Vagina (tissue), 2 donors: ENCODE measurements at regions not wholly inside any gene's neighbourhood (a gene's known extent, or its start where the extent isn't known, plus 50 kb on each side); places are given as distances from the start of the nearest gene placed in this dataset.

Experiments used
- CTCF ChIP-seq, 3 experiments: fragments of 450-650 bp in 2 of 3; fragments of 200-600 bp in 1 of 3; sonication (generic) in 1 of 3; IDR thresholded peaks; one replicate each; pipeline ENCODE4 v1.5.1; 2017 to 2019; ENCODE audit warnings: antibody characterized with exemption in 3 of 3, mild to moderate bottlenecking in 2 of 3, moderate library complexity in 2 of 3
- POLR2A ChIP-seq, 2 donors: fragments of 450-650 bp; IDR thresholded peaks; one replicate each; pipeline ENCODE4 v1.6.1; 2017; ENCODE audit warnings: antibody characterized with exemption in 2 of 2, mild to moderate bottlenecking in 2 of 2, moderate library complexity in 2 of 2

DNA sequence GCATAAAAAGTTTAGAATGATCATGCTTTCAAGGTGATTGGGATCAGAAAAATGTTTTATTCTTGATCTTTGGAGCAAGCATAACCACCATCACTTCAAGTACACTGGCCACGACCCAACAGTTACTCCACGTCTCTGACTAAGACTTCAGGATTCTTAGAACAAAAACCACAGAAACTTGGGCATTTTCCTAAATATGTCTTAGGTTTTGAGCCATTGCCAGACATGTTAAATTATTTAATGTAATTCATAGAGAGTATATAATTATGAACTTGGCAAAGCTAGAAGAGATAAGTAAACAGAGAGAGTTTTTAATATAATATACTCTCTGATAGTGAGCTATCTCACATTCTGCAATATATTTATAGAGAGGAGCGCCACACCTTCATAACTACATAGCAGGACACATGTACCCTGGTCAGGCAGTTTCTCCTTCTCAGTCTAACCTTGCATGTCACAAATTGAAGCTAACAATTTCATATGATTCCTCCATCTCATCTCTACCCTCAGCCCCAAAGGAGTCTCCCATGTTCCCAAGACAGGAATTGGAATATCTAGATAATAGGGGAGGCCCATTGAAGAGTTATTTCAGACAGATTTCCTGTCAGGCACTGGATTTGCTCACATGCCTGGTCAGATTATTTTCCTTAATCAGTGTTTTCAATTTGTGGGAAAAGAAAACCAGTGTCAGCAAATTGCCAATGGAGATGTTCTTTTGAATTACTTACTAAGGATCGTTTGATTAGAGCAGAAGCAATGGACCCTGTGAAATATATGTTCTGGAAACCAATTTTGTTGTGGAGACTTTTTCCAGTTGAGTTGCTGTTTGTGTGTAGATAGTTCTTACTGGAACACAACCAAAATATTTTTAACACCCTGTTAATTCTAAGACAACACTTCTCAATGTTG is 61.7 kb upstream of the GUCY1A1 start:
- TF ChIP-seq POLR2A (IDR thresholded peaks at IDR 0.05) (no peak), CTCF (IDR thresholded peaks at IDR 0.05) (no peak)
